Liver (tissue), 8 donors: ENCODE measurements at regions not wholly inside any gene's neighbourhood (a gene's known extent, or its start where the extent isn't known, plus 50 kb on each side); places are given as distances from the start of the nearest gene placed in this dataset.

ENCODE experiments used
- DNase-seq: peaks from one replicate; pipeline ENCODE4 v3.0.0-alpha.2; 2017; ENCODE audit warnings: low spot score
- H3K27ac ChIP-seq, 2 donors: one replicate each; pipeline ENCODE4 v1.7.0; 2013; ENCODE audit warnings: inconsistent platforms in 2 of 2, low read length in 2 of 2, control low read depth in 1 of 2, low read depth in 1 of 2, mild to moderate bottlenecking in 1 of 2
- H3K27me3 ChIP-seq, 4 donors: one replicate each; pipeline versions ENCODE4 v1.6.1 to v1.7.0; 2013; ENCODE audit warnings: low read length in 3 of 4, inconsistent platforms in 1 of 4, mild to moderate bottlenecking in 1 of 4, moderate library complexity in 1 of 4; ENCODE audit not compliant: control insufficient read depth in 4 of 4, insufficient read depth in 4 of 4
- H3K36me3 ChIP-seq, 4 donors: one replicate each; pipeline versions ENCODE4 v1.6.1 to v1.7.0; 2013; ENCODE audit warnings: low read length in 3 of 4, mild to moderate bottlenecking in 3 of 4, low read depth in 1 of 4, moderate library complexity in 1 of 4; ENCODE audit not compliant: control insufficient read depth in 4 of 4, insufficient read depth in 3 of 4
- H3K4me1 ChIP-seq, 4 donors: one replicate each; pipeline versions ENCODE4 v1.6.1 to v1.7.0; 2013; ENCODE audit warnings: low read length in 3 of 4, mild to moderate bottlenecking in 3 of 4, moderate library complexity in 1 of 4; ENCODE audit not compliant: control insufficient read depth in 4 of 4, insufficient read depth in 4 of 4
- H3K4me3 ChIP-seq, 3 donors: one replicate each; pipeline versions ENCODE4 v1.6.1 to v1.7.0; 2013; ENCODE audit warnings: low read length in 3 of 3, control low read depth in 1 of 3, low read depth in 1 of 3, mild to moderate bottlenecking in 1 of 3
- H3K9ac ChIP-seq, 2 donors: one replicate each; pipeline ENCODE4 v1.7.0; 2013; ENCODE audit warnings: low read length in 2 of 2, mild to moderate bottlenecking in 2 of 2, moderate library complexity in 2 of 2, control low read depth in 1 of 2, low read depth in 1 of 2
- H3K9me3 ChIP-seq, 4 donors: one replicate each; pipeline versions ENCODE4 v1.6.1 to v1.7.0; 2013; ENCODE audit warnings: low read length in 3 of 4; ENCODE audit not compliant: control insufficient read depth in 4 of 4
- CTCF ChIP-seq: fragments of 150-350 bp; IDR thresholded peaks from 2 replicates; pipeline ENCODE4 v1.5.1; 2017; ENCODE audit warnings: improper control_type of control experiment, low read depth, low read length; ENCODE audit not compliant: missing input control
- EGR1 ChIP-seq, 2 donors: IDR thresholded peaks; 2 replicates each; pipeline ENCODE4 v1.6.1; 2016 to 2018; ENCODE audit warnings: antibody characterized with exemption in 2 of 2, low read depth in 2 of 2
- FOXA1 ChIP-seq: IDR thresholded peaks from 2 replicates; pipeline ENCODE4 v1.6.1; 2016; ENCODE audit warnings: antibody characterized with exemption
- FOXA2 ChIP-seq: IDR thresholded peaks from 2 replicates; pipeline ENCODE4 v1.6.1; 2016; ENCODE audit warnings: antibody characterized with exemption
- GABPA ChIP-seq, 2 donors: IDR thresholded peaks in 1 of 2; conservative IDR thresholded peaks in 1 of 2; 2 replicates each; pipeline ENCODE4 v1.6.1; 2016; ENCODE audit warnings: antibody characterized with exemption in 2 of 2, mild to moderate bottlenecking in 1 of 2, moderate library complexity in 1 of 2
- HNF4A ChIP-seq, 2 donors: conservative IDR thresholded peaks; 2 replicates each; pipeline ENCODE4 v1.6.1; 2016; ENCODE audit warnings: antibody characterized with exemption in 2 of 2, mild to moderate bottlenecking in 2 of 2
- HNF4G ChIP-seq: IDR thresholded peaks from 2 replicates; pipeline ENCODE4 v1.6.1; 2016; ENCODE audit warnings: antibody characterized with exemption
- JUND ChIP-seq, 2 donors: IDR thresholded peaks; 2 replicates each; pipeline ENCODE4 v1.6.1; 2016; ENCODE audit warnings: antibody characterized with exemption in 2 of 2
- MAX ChIP-seq: IDR thresholded peaks from 2 replicates; pipeline ENCODE4 v1.6.1; 2016; ENCODE audit warnings: antibody characterized with exemption
- NR2F2 ChIP-seq: IDR thresholded peaks from 2 replicates; pipeline ENCODE4 v1.6.1; 2016; ENCODE audit warnings: antibody characterized with exemption
- RAD21 ChIP-seq, 2 donors: IDR thresholded peaks; 2 replicates each; pipeline ENCODE4 v1.6.1; 2016; ENCODE audit warnings: antibody characterized with exemption in 2 of 2, mild to moderate bottlenecking in 2 of 2
- REST ChIP-seq: IDR thresholded peaks from 2 replicates; pipeline ENCODE4 v1.6.1; 2016; ENCODE audit warnings: antibody characterized with exemption, mild to moderate bottlenecking
- RXRA ChIP-seq, 2 donors: IDR thresholded peaks; 2 replicates each; pipeline ENCODE4 v1.6.1; 2017 to 2018; ENCODE audit warnings: antibody characterized with exemption in 2 of 2, mild to moderate bottlenecking in 1 of 2
- SP1 ChIP-seq: IDR thresholded peaks from 2 replicates; pipeline ENCODE4 v1.6.1; 2018; ENCODE audit warnings: antibody characterized with exemption, mild to moderate bottlenecking
- TAF1 ChIP-seq: conservative IDR thresholded peaks from 2 replicates; pipeline ENCODE4 v1.6.1; 2016; ENCODE audit warnings: antibody characterized with exemption, mild to moderate bottlenecking
- YY1 ChIP-seq: IDR thresholded peaks from 2 replicates; pipeline ENCODE4 v1.6.1; 2016; ENCODE audit warnings: antibody characterized with exemption, mild to moderate bottlenecking
- WGBS: extraction: QIAGEN DNeasy Blood & Tissue Kit; methylation state at CpG from one replicate; pipeline ENCODE4 v1.1.7; 2013; 5-methylcytosine and 5-hydroxymethylcytosine counted together
- TF ChIP-seq, protein P1 (sequence below): IDR thresholded peaks from 2 replicates; pipeline ENCODE4 v1.6.1; 2016; ENCODE audit warnings: antibody characterized with exemption
- donor health status: healthy.
- donor health status: healthy.
- donor health status: healthy.
- donor health status: healthy.
- donor health status: healthy.

DNA sequence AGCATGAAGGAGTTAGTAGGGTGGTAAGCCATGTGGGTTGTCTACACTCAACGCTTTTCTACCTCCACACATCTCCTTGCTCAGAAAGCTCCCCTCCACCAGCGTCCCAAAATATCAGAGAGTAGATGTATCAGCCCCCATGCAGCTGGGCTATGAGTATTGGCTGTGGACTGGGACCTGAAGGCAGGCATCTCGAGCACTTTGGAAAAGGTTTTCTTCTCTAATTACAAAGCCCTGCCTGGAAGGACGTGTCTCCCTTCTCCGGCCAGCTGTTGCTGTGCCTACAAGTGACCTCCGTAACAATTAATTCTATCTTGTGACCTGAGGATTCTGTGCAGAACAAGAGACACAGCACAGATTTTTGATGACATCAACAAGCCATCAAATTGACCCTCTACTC is 142.0 kb upstream of the RUNX1 start (continued):
- TF ChIP-seq REST (no peak), YY1 (no peak), RXRA (IDR thresholded peaks at IDR 0.05) (no peak), RAD21 (IDR thresholded peaks at IDR 0.05) (no peak), SP1 (no peak), GABPA (IDR thresholded peaks at IDR 0.05 in 1 of 2, conservative IDR thresholded peaks at IDR 0.05 in 1 of 2) (no peak), NR2F2 (no peak), TAF1 (no peak), MAX (no peak), HNF4A (conservative IDR thresholded peaks at IDR 0.05) (no peak), FOXA1 (no peak)
- TF ChIP-seq, protein P1, sequence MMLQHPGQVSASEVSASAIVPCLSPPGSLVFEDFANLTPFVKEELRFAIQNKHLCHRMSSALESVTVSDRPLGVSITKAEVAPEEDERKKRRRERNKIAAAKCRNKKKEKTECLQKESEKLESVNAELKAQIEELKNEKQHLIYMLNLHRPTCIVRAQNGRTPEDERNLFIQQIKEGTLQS = no peak

- TF ChIP-seq NR2F2 (no peak), HNF4A (conservative IDR thresholded peaks at IDR 0.05) (no peak), MAX (no peak), FOXA1 (no peak), YY1 (no peak), RAD21 (IDR thresholded peaks at IDR 0.05) (no peak), TAF1 (no peak), GABPA (IDR thresholded peaks at IDR 0.05 in 1 of 2, conservative IDR thresholded peaks at IDR 0.05 in 1 of 2) (no peak), FOXA2 (no peak), SP1 (no peak), REST (no peak), CTCF (no peak), JUND (IDR thresholded peaks at IDR 0.05) (no peak), EGR1 (IDR thresholded peaks at IDR 0.05; ENCODE audit: low read depth in 2 of 2) (no peak), RXRA (IDR thresholded peaks at IDR 0.05) (no peak), HNF4G (no peak)
- TF ChIP-seq, protein P1 = no peak
- Histone ChIP-seq H3K4me1 (no peaks in the 10 kb centered on the region), H3K9ac (no peak overlapping the region), H3K36me3 (no peaks in the 10 kb centered on the region), H3K27me3 (peaks cover 0 to 6% (median 0%) of the 10 kb centered on the region in 4 donors), H3K27ac (no peak overlapping the region), H3K9me3 (no peaks in the 10 kb centered on the region), H3K4me3 (no peak overlapping the region)
- WGBS = 84% methylated on average over 5 of the region's 5 CpGs
- DNase-seq = no peak
Measured at GRCh38 chr21:35190201-35190701, 141.1 kb upstream of the RUNX1 start.
